B cell (primary cell): ENCODE measurements at regions not wholly inside any gene's neighbourhood (a gene's known extent, or its start where the extent isn't known, plus 50 kb on each side); places are given as distances from the start of the nearest gene placed in this dataset.

ENCODE experiments used
- CTCF ChIP-seq: fragments of 200-600 bp; IDR thresholded peaks from one replicate; pipeline ENCODE4 v1.8.0; 2022; ENCODE audit warnings: antibody characterized with exemption, mild to moderate bottlenecking
- EZH2 ChIP-seq: IDR thresholded peaks from 2 replicates; pipeline ENCODE4 v1.6.1; 2012; ENCODE audit warnings: borderline replicate concordance, low read depth, mild to moderate bottlenecking, moderate library complexity, low read length; ENCODE audit not compliant: insufficient read depth, poor library complexity, severe bottlenecking

GRCh38 chr3:159830523-159831154 is 158.0 kb upstream of the IL12A start:
- no peak for TF ChIP-seq CTCF
- TF ChIP-seq EZH2, result no peak
